Liver (tissue), 8 donors: ENCODE measurements at regions not wholly inside any gene's neighbourhood (a gene's known extent, or its start where the extent isn't known, plus 50 kb on each side); places are given as distances from the start of the nearest gene placed in this dataset.

Source experiments
- DNase-seq: peaks from one replicate; pipeline ENCODE4 v3.0.0-alpha.2; 2017; ENCODE audit warnings: low spot score
- H3K27ac ChIP-seq, 2 donors: one replicate each; pipeline ENCODE4 v1.7.0; 2013; ENCODE audit warnings: inconsistent platforms in 2 of 2, low read length in 2 of 2, control low read depth in 1 of 2, low read depth in 1 of 2, mild to moderate bottlenecking in 1 of 2
- H3K27me3 ChIP-seq, 4 donors: one replicate each; pipeline versions ENCODE4 v1.6.1 to v1.7.0; 2013; ENCODE audit warnings: low read length in 3 of 4, inconsistent platforms in 1 of 4, mild to moderate bottlenecking in 1 of 4, moderate library complexity in 1 of 4; ENCODE audit not compliant: control insufficient read depth in 4 of 4, insufficient read depth in 4 of 4
- H3K36me3 ChIP-seq, 4 donors: one replicate each; pipeline versions ENCODE4 v1.6.1 to v1.7.0; 2013; ENCODE audit warnings: low read length in 3 of 4, mild to moderate bottlenecking in 3 of 4, low read depth in 1 of 4, moderate library complexity in 1 of 4; ENCODE audit not compliant: control insufficient read depth in 4 of 4, insufficient read depth in 3 of 4
- H3K4me1 ChIP-seq, 4 donors: one replicate each; pipeline versions ENCODE4 v1.6.1 to v1.7.0; 2013; ENCODE audit warnings: low read length in 3 of 4, mild to moderate bottlenecking in 3 of 4, moderate library complexity in 1 of 4; ENCODE audit not compliant: control insufficient read depth in 4 of 4, insufficient read depth in 4 of 4
- H3K4me3 ChIP-seq, 3 donors: one replicate each; pipeline versions ENCODE4 v1.6.1 to v1.7.0; 2013; ENCODE audit warnings: low read length in 3 of 3, control low read depth in 1 of 3, low read depth in 1 of 3, mild to moderate bottlenecking in 1 of 3
- H3K9ac ChIP-seq, 2 donors: one replicate each; pipeline ENCODE4 v1.7.0; 2013; ENCODE audit warnings: low read length in 2 of 2, mild to moderate bottlenecking in 2 of 2, moderate library complexity in 2 of 2, control low read depth in 1 of 2, low read depth in 1 of 2
- H3K9me3 ChIP-seq, 4 donors: one replicate each; pipeline versions ENCODE4 v1.6.1 to v1.7.0; 2013; ENCODE audit warnings: low read length in 3 of 4; ENCODE audit not compliant: control insufficient read depth in 4 of 4
- FOXA1 ChIP-seq: IDR thresholded peaks from 2 replicates; pipeline ENCODE4 v1.6.1; 2016; ENCODE audit warnings: antibody characterized with exemption
- FOXA2 ChIP-seq: IDR thresholded peaks from 2 replicates; pipeline ENCODE4 v1.6.1; 2016; ENCODE audit warnings: antibody characterized with exemption
- GABPA ChIP-seq, 2 donors: IDR thresholded peaks in 1 of 2; conservative IDR thresholded peaks in 1 of 2; 2 replicates each; pipeline ENCODE4 v1.6.1; 2016; ENCODE audit warnings: antibody characterized with exemption in 2 of 2, mild to moderate bottlenecking in 1 of 2, moderate library complexity in 1 of 2
- HNF4A ChIP-seq, 2 donors: conservative IDR thresholded peaks; 2 replicates each; pipeline ENCODE4 v1.6.1; 2016; ENCODE audit warnings: antibody characterized with exemption in 2 of 2, mild to moderate bottlenecking in 2 of 2
- HNF4G ChIP-seq: IDR thresholded peaks from 2 replicates; pipeline ENCODE4 v1.6.1; 2016; ENCODE audit warnings: antibody characterized with exemption
- JUND ChIP-seq, 2 donors: IDR thresholded peaks; 2 replicates each; pipeline ENCODE4 v1.6.1; 2016; ENCODE audit warnings: antibody characterized with exemption in 2 of 2
- RXRA ChIP-seq, 2 donors: IDR thresholded peaks; 2 replicates each; pipeline ENCODE4 v1.6.1; 2017 to 2018; ENCODE audit warnings: antibody characterized with exemption in 2 of 2, mild to moderate bottlenecking in 1 of 2
- SP1 ChIP-seq: IDR thresholded peaks from 2 replicates; pipeline ENCODE4 v1.6.1; 2018; ENCODE audit warnings: antibody characterized with exemption, mild to moderate bottlenecking
- TAF1 ChIP-seq: conservative IDR thresholded peaks from 2 replicates; pipeline ENCODE4 v1.6.1; 2016; ENCODE audit warnings: antibody characterized with exemption, mild to moderate bottlenecking
- YY1 ChIP-seq: IDR thresholded peaks from 2 replicates; pipeline ENCODE4 v1.6.1; 2016; ENCODE audit warnings: antibody characterized with exemption, mild to moderate bottlenecking
- WGBS: extraction: QIAGEN DNeasy Blood & Tissue Kit; methylation state at CpG from one replicate; pipeline ENCODE4 v1.1.7; 2013; 5-methylcytosine and 5-hydroxymethylcytosine counted together
- TF ChIP-seq, protein P1 (sequence below): IDR thresholded peaks from 2 replicates; pipeline ENCODE4 v1.6.1; 2016; ENCODE audit warnings: antibody characterized with exemption
- TF ChIP-seq, protein P2 (sequence below): IDR thresholded peaks from 2 replicates; pipeline ENCODE4 v1.6.1; 2016; ENCODE audit warnings: antibody characterized with exemption, mild to moderate bottlenecking
- TF ChIP-seq, protein P3 (sequence below): fragments of 150-350 bp; IDR thresholded peaks from 2 replicates; pipeline ENCODE4 v1.5.1; 2017; ENCODE audit warnings: improper control_type of control experiment, low read depth, low read length; ENCODE audit not compliant: missing input control
- TF ChIP-seq, protein P4 (sequence below): IDR thresholded peaks from 2 replicates; pipeline ENCODE4 v1.6.1; 2016; ENCODE audit warnings: antibody characterized with exemption
- TF ChIP-seq, protein P5 (sequence below): IDR thresholded peaks from 2 replicates; pipeline ENCODE4 v1.6.1; 2016; ENCODE audit warnings: antibody characterized with exemption
- donor health status: healthy.
- donor health status: healthy.
- donor health status: healthy.
- donor health status: healthy.
- donor health status: healthy.

DNA sequence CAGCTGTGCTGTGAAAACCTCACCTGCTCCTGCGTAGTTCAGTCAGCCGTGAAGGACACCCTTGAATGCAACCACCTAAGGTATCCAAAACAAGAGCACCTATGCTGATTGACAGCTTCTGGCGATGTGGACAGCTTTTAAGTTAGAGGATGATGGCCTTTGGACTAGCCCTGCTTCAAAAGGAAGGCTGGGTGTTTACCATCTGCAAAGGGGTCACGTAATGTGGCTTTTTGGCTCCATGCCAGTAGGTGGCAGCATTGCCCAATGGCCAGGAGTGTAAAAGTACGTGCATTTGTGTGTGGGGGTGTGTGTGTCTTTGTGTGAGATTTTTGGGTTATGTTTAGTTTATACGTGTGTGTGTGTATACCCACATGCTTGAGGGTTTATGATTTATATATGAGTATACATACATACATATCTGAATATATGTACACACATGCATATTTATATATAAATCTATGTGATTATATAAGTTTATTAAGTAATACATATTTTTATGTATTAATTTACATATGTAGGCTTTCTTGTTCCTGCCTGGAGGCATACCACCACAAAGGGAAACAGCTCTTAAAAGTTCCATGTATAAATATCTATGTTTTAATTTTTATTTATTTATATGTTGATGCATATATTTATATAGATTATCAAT, 236.3 kb upstream of the ANKRD30A start:
- Histone ChIP-seq H3K9ac (no peak overlapping the region), H3K27me3 (no peaks in the 10 kb centered on the region), H3K4me3 (no peak overlapping the region), H3K27ac (no peak overlapping the region), H3K4me1 (peaks cover 0 to 2% (median 0%) of the 10 kb centered on the region in 4 donors), H3K9me3 (no peaks in the 10 kb centered on the region), H3K36me3 (no peaks in the 10 kb centered on the region)
- 24% methylated on average over 6 of the region's 6 CpGs for WGBS
- TF ChIP-seq, protein P1, sequence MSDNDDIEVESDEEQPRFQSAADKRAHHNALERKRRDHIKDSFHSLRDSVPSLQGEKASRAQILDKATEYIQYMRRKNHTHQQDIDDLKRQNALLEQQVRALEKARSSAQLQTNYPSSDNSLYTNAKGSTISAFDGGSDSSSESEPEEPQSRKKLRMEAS = no peak
- TF ChIP-seq SP1 (peak; percentile 18), JUND (IDR thresholded peaks at IDR 0.05) (no peak), GABPA (IDR thresholded peaks at IDR 0.05 in 1 of 2, conservative IDR thresholded peaks at IDR 0.05 in 1 of 2) (no peak), RXRA (IDR thresholded peaks at IDR 0.05) (no peak), YY1 (no peak), FOXA2 (no peak), FOXA1 (no peak), HNF4G (peak; percentile 17), TAF1 (no peak), HNF4A (conservative IDR thresholded peaks at IDR 0.05) (peak; percentile 32 to 69)
- TF ChIP-seq, protein P2, sequence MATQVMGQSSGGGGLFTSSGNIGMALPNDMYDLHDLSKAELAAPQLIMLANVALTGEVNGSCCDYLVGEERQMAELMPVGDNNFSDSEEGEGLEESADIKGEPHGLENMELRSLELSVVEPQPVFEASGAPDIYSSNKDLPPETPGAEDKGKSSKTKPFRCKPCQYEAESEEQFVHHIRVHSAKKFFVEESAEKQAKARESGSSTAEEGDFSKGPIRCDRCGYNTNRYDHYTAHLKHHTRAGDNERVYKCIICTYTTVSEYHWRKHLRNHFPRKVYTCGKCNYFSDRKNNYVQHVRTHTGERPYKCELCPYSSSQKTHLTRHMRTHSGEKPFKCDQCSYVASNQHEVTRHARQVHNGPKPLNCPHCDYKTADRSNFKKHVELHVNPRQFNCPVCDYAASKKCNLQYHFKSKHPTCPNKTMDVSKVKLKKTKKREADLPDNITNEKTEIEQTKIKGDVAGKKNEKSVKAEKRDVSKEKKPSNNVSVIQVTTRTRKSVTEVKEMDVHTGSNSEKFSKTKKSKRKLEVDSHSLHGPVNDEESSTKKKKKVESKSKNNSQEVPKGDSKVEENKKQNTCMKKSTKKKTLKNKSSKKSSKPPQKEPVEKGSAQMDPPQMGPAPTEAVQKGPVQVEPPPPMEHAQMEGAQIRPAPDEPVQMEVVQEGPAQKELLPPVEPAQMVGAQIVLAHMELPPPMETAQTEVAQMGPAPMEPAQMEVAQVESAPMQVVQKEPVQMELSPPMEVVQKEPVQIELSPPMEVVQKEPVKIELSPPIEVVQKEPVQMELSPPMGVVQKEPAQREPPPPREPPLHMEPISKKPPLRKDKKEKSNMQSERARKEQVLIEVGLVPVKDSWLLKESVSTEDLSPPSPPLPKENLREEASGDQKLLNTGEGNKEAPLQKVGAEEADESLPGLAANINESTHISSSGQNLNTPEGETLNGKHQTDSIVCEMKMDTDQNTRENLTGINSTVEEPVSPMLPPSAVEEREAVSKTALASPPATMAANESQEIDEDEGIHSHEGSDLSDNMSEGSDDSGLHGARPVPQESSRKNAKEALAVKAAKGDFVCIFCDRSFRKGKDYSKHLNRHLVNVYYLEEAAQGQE = no peak
- TF ChIP-seq, protein P3, sequence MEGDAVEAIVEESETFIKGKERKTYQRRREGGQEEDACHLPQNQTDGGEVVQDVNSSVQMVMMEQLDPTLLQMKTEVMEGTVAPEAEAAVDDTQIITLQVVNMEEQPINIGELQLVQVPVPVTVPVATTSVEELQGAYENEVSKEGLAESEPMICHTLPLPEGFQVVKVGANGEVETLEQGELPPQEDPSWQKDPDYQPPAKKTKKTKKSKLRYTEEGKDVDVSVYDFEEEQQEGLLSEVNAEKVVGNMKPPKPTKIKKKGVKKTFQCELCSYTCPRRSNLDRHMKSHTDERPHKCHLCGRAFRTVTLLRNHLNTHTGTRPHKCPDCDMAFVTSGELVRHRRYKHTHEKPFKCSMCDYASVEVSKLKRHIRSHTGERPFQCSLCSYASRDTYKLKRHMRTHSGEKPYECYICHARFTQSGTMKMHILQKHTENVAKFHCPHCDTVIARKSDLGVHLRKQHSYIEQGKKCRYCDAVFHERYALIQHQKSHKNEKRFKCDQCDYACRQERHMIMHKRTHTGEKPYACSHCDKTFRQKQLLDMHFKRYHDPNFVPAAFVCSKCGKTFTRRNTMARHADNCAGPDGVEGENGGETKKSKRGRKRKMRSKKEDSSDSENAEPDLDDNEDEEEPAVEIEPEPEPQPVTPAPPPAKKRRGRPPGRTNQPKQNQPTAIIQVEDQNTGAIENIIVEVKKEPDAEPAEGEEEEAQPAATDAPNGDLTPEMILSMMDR = no peak
- TF ChIP-seq, protein P4, sequence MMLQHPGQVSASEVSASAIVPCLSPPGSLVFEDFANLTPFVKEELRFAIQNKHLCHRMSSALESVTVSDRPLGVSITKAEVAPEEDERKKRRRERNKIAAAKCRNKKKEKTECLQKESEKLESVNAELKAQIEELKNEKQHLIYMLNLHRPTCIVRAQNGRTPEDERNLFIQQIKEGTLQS = no peak
- TF ChIP-seq, protein P5, sequence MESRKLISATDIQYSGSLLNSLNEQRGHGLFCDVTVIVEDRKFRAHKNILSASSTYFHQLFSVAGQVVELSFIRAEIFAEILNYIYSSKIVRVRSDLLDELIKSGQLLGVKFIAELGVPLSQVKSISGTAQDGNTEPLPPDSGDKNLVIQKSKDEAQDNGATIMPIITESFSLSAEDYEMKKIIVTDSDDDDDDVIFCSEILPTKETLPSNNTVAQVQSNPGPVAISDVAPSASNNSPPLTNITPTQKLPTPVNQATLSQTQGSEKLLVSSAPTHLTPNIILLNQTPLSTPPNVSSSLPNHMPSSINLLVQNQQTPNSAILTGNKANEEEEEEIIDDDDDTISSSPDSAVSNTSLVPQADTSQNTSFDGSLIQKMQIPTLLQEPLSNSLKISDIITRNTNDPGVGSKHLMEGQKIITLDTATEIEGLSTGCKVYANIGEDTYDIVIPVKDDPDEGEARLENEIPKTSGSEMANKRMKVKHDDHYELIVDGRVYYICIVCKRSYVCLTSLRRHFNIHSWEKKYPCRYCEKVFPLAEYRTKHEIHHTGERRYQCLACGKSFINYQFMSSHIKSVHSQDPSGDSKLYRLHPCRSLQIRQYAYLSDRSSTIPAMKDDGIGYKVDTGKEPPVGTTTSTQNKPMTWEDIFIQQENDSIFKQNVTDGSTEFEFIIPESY = no peak
- peak; percentile 69 for DNase-seq
